ENCODE measurements at regions not wholly inside any gene's neighbourhood (a gene's known extent, or its start where the extent isn't known, plus 50 kb on each side); places are given as distances from the start of the nearest gene placed in this dataset.

- peaks cover 44% of the 10 kb centered on the region for H3K4me1 Mint-ChIP-seq
- H3K36me3 Mint-ChIP-seq (ENCODE audit: low read depth): no peaks in the 10 kb centered on the region
- no peaks in the 10 kb centered on the region for H3K9me3 Mint-ChIP-seq
- H3K4me3 Mint-ChIP-seq: peak overlapping the region in 1 of 3 experiments; percentile 33
- peaks cover 10% of the 10 kb centered on the region for H3K27me3 Mint-ChIP-seq (ENCODE audit: low read depth)
- peak overlapping the region; percentile 73 to 93 (median 79) for H3K27ac Mint-ChIP-seq
- TF ChIP-seq CTCF (IDR thresholded peaks at IDR 0.05; ENCODE audit: unreplicated experiment in 3 of 3): no peak
These were observed 182.1 kb upstream of the SIX2 start for GRCh38 chr2:45191146-45191863.

GRCh38 chr2:45190481-45190942 lies 181.3 kb upstream of the SIX2 start:
- H3K36me3 Mint-ChIP-seq (ENCODE audit: low read depth): no peaks in the 10 kb centered on the region
- no peak for TF ChIP-seq CTCF (IDR thresholded peaks at IDR 0.05; ENCODE audit: unreplicated experiment in 3 of 3)
- no peak overlapping the region for H3K4me3 Mint-ChIP-seq
- peaks cover 10% of the 10 kb centered on the region for H3K27me3 Mint-ChIP-seq (ENCODE audit: low read depth)
- H3K9me3 Mint-ChIP-seq: no peaks in the 10 kb centered on the region
- peak overlapping the region in 1 of 3 experiments; percentile 44 for H3K27ac Mint-ChIP-seq
- H3K4me1 Mint-ChIP-seq: peaks cover 44% of the 10 kb centered on the region

GRCh38 chr2:45184606-45185005 lies 175.4 kb upstream of the SIX2 start:
- no peak overlapping the region for H3K27ac Mint-ChIP-seq
- peaks cover 28% of the 10 kb centered on the region for H3K4me1 Mint-ChIP-seq
- peaks cover 18% of the 10 kb centered on the region for H3K27me3 Mint-ChIP-seq (ENCODE audit: low read depth)
- no peak for TF ChIP-seq CTCF (IDR thresholded peaks at IDR 0.05; ENCODE audit: unreplicated experiment in 3 of 3)
- no peak overlapping the region for H3K4me3 Mint-ChIP-seq
- H3K36me3 Mint-ChIP-seq (ENCODE audit: low read depth): no peaks in the 10 kb centered on the region
- no peaks in the 10 kb centered on the region for H3K9me3 Mint-ChIP-seq

- TF ChIP-seq CTCF (IDR thresholded peaks at IDR 0.05; ENCODE audit: unreplicated experiment in 3 of 3): no peak
- no peaks in the 10 kb centered on the region for H3K9me3 Mint-ChIP-seq
- peaks cover 30% of the 10 kb centered on the region for H3K4me1 Mint-ChIP-seq
- H3K27ac Mint-ChIP-seq: peak overlapping the region in 2 of 3 experiments; percentile 15 to 30
- no peaks in the 10 kb centered on the region for H3K36me3 Mint-ChIP-seq (ENCODE audit: low read depth)
- peaks cover 10% of the 10 kb centered on the region for H3K27me3 Mint-ChIP-seq (ENCODE audit: low read depth)
- peak overlapping the region in 1 of 3 experiments; percentile 3 for H3K4me3 Mint-ChIP-seq
These were observed 173.5 kb upstream of the SIX2 start for GRCh38 chr2:45182667-45183295.

- Mint-ChIP-seq H3K9me3 (peaks cover 4% of the 10 kb centered on the region), H3K36me3 (ENCODE audit: low read depth) (peaks cover 3% of the 10 kb centered on the region), H3K27me3 (ENCODE audit: low read depth) (peaks cover 8% of the 10 kb centered on the region), H3K27ac (peak overlapping the region in 1 of 3 experiments; percentile 75), H3K4me3 (no peak overlapping the region), H3K4me1 (peaks cover 36% of the 10 kb centered on the region)
- no peak for TF ChIP-seq CTCF (IDR thresholded peaks at IDR 0.05; ENCODE audit: unreplicated experiment in 3 of 3)
These were observed 171.5 kb upstream of the SIX2 start for GRCh38 chr2:45180779-45181178.

Data from nephron (organoid).